HG02610 (cell line): ENCODE measurements at regions not wholly inside any gene's neighbourhood (a gene's known extent, or its start where the extent isn't known, plus 50 kb on each side); places are given as distances from the start of the nearest gene placed in this dataset.

Experiments
- ATAC-seq: cut with Tn5 transposase; IDR thresholded peaks from one replicate; pipeline ENCODE4 v1.9.1; 2021; ENCODE audit warnings: mild to moderate bottlenecking, moderate library complexity; ENCODE audit not compliant: unreplicated experiment

DNA sequence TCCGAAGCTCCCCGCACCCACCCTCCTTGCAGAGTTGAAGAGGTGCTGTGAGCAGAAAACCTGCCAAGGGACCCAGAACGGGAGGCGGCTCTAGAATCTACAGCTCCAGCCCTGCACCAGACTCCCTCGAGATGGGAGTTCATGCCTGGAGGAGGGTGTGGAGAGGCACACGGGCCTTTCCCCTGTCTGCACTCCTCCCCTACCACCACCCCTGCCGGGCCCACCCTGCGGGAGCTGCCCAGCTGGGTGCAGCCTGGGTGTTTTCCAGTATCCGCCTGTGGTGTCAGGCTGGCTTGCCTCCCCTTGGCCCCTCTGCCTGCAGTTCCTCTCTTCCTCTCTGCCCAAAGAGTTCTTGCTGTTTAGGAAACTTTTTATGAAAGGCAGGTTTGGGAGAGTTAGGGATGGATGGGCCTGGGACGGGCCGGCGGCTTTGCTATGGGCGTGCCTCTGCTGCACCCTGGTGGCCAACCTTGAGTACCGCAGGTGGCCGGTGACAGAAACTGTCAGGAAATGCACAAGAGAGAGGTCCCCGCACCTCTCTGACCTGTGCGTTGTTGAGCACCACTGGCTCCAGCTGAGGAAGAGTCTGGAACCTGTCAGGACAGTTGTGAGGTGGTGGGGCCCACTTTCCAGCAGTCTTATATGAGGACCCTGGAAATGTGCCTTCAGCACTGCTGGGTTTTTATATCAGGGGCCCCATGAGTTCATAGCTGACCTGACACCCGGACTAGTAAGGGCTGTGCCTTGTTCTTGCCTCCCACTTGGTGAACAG lies 354.1 kb downstream of the SEC14L1 start:
- ATAC-seq = no peak

DNA sequence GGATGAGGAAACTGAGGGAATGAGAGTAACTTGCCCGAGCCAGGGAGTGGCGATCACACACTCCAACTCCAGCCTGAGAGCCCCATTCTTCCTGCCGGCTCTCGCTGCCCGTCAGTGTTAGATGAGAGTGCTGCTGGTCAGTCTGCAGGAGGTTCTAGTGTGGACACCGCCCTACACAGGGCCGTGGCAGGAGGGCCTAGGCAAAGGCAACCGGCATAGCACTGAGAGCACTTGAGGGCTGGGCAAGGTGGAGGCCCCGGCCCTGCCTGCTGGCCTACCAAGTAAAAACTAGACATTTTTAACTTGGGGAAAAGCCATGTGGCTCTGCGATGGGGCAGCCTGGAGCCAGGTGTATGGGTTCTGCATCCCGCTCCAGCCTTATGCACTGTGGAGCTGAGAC lies 354.8 kb downstream of the SEC14L1 start:
- ATAC-seq = no peak

DNA sequence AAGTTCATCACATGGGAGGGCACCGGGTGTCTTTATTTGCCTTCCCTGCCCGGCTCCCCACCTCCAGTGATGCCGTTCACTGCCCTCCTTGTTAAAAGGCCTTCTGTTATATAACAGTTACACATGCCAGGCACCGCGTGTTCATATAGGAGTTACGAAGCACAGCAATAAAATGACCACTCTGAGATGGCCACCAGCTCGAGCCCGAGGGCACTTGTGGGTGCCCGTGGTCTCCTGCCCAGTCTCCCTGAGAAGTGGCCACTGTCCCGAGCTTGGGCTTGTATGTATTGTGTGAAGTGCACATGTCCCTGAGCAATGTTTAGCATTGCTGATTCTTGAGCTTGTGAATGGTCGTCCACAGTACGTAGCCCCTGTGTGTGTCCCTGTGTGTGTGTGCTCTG lies 355.6 kb downstream of the SEC14L1 start:
- ATAC-seq = no peak

DNA sequence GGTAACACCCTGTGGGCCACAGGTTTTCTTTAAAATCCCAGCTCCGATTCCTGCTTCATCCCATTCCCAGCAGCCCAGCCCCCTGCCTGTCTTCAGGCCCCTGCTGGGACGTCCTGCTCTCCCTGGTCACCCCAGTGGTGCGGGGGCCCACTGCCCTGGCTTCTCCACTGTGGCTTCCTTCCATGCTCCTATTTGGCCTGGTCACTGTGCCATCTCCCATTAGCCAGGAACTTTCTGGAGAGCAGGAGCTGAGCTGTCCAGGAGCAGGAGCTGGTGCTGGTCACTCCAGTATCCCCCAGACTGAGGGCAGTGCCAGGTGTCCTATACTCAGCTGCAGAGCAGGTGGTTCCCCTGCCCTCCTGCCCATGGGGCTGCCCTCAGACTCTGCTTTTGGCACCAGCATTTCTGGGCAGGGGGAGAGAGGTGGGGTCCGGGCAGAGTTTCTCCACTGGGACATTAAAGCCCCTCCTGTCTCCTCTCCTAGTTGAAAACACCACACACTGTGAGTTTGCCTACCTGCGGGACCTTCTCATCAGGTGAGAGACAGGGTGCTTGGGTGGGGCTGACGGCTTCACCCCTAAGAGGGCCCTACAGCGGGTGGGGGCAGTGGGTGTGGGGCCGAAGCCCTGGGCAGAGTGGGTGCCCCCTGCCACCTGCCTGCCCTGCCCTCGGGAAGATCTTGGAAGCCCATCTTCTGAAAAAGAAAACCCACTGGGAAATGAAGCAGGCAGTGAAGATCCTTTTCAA lies 356.2 kb downstream of the SEC14L1 start:
- no peak for ATAC-seq

DNA sequence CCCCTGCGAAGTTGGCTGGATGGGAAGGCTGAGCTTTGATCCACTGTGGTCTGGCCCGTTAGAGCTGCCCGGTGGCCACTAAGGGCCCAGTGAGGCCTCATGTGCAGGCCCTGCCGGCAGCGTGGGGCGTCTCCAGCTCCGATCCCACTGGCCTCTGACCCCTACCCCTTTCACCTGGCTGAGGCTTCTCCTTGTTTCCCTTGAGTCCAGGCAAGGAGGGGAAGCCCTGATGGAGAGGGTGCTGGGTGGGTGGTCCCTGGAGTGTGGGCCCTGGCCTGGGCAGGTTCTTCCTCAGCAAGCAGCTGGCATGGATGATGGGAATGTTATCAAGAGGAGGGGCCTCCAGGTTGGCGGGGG lies 356.8 kb downstream of the SEC14L1 start:
- no peak for ATAC-seq

DNA sequence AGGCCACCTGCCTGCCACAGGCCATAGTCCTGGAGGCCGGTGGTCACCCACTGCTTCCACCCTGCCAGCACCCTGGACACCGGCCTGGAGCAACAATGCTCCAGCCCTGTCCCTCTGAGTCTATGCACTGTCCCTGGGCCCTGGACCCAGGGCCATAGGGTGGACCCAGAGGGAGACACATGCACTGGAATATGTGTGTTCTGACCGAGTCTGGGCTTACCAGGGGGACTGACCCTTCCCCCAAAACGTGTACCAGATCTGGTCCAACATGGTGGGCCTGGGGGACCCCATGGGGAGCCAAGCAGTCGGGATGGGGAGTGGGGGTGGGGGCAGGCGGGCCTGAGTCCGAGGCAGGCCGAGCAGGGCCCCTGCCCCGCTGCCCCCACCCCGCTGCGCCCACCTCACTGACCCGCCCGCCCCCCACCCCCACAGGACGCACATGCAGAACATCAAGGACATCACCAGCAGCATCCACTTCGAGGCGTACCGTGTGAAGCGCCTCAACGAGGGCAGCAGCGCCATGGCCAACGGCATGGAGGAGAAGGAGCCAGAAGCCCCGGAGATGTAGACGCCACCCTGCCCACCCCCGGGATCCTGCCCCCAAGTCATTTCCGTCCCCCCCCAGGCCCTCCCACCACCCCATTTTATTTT lies 357.4 kb downstream of the SEC14L1 start:
- ATAC-seq = no peak

DNA sequence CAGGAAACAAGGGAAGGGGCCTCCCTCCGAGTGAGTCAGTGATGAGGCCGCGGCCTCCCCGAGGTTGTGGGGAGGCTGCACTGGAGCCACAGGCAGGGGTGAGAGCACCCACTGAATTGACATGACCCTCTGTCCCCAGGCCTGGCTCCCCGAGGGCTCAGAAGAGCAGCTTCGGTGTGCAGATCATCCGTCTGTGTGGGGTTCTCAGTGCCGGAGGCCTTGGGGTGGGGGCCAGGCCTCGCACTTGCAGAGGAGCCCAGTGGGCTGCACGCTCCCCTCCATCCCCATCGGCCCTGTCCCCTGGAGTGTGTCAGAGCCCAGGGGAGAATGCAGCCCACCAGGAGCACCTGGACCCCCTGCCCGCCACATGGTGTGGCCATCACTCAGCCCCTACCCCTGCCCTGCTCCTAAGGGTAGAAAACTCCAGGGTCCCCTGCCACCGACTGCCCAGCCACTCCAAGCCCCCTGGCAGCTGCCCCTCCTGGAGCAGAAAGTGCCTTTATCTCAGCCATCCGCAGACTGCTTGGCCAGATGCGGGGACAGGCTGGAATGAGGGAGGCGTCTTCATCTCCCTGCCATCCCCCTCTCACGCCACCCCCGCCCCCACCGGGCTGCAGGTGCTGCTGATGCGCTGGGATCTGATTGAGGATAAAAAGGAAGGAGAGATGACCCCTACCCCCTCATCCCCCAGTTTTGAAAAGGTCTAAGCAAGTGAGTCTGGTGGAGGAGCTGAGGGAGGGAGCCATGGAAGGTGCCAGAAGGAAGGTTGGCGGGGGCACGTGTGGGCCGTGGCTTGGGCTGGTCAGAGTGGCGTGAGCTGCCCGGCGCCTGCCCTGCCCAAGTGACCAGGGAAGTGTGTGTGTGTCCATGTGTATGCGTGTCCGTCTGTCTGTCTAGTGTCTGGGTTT lies 358.3 kb downstream of the SEC14L1 start:
- ATAC-seq = no peak

DNA sequence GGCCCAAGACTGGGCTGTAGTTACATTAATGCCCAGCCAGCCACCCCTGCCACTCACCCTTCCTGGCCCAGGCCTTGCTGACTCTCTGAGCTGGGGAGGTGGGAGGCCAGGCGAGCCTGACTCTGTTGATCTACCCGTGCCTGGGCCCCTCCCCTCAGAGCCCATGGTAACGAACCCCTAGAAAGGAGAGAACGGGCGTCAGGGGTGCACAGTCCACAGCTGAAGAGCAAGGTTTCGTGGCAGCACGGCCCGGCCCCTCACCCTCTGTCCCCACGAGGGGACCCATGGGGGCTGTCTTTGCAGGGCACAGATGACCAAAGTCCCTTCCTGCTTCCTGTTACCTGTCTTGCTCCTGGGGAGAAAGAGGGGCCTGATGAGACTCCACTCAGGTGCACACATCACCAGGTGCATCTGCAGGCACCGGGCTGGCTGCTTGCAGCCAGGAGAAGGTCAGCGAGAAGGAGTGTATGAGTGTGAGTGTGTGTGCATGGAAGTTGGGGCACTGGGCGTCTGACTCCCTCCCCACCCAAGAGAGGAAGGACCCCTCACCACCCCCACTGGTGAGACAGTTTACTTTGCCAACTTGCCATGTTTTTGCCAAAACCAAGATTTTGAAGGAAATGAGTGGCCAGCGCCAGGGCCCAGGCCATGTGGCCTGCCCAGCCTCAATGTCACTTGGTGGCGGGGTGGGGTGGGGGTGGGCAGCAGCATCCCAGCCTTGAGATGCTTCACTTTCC lies 359.1 kb downstream of the SEC14L1 start:
- no peak for ATAC-seq

DNA sequence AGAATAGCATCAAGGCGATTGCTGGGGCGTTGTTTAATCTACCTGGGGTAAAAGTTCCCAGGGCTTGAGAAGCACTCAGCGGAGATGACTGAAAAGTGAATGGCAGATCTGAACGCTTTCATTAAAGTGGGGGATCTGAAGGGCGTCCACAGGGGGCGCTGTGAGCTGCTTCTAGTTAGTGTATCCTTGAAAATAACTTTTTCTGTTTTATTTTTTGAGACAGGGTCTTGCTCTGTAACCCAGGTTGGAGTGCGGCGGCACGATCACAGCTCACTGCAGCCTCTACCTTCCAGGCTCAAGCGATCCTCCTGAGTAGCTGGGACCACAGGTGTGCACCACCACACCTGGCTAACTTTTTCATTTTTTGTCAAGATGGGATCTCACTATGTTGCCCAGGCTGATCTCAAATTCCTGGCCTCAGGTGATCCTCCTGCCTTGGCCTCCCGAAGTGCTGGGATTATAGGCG lies 360.4 kb downstream of the SEC14L1 start:
- no peak for ATAC-seq

DNA sequence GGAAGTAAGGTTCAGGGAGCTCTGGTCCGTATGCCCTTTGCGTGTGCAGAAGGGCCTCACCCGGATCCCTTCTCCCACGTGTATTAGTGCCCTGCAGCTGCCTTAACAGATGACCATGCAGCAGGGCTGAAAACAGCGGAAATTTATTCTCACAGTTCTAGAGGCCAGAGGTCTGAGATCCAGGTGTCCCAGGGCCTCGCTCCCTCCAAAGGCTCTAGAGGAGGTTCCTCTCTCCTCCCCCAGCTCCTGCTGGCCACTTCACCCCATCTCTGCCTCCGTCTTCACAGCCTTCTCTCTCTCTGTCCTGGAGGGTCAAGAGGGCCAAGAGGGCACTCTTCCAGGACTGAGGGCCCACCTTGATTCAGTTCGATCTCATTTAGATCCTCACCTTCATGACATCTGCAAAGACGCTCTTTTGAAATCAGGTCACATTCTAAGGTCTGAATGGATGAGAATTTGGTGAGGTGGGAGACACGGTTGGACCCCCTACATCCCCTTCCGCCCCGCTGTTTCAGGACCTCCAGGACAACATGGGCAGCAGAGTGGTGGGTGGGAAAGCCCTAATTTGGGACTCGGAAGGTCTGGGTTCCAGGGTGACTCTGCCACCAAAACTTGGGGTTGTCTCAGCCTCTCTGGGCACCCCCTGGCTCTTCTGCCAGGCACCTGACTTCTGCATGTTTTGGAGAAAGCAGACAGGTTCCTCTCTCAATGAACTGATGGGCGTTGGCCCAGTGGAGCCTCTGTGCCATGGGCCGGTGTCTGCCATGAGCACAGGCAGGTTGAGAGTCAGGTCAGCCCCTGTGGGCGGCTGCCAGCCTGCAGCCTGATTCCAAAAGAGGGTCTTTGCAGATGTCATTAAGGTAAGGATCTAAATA lies 361.2 kb downstream of the SEC14L1 start:
- no peak for ATAC-seq

DNA sequence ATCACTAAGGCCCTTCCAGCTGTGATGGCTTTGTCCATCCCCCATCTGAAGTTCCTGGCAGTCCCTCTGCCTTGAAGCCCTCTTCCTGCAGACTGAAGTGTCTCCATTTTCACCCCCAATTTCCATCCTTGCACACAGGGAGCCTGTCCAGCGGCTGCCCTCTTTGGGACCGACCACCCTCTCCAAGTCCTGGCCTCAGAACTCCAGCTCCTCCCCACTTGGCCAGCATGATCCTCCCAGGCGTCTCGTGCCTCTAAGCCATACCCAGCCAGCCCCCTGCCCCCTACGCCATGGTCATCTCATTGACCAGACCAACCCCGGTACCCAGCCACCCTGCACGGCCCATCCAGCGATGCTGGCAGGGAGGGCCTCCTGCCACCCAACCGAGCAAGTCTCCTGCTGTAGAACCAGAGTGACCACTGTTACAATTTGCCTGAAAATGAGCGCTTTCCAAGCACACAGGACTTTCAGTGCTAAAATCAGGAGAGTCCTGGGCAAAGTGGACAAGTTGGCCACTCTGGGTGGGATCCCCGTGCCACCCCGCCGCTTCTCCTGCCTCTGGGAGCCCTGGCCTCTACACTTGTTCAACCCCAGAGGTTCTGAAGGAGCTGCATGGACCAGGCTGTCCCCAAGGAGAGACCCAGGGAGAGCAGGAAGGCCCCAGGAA lies 362.0 kb downstream of the SEC14L1 start:
- no peak for ATAC-seq

DNA sequence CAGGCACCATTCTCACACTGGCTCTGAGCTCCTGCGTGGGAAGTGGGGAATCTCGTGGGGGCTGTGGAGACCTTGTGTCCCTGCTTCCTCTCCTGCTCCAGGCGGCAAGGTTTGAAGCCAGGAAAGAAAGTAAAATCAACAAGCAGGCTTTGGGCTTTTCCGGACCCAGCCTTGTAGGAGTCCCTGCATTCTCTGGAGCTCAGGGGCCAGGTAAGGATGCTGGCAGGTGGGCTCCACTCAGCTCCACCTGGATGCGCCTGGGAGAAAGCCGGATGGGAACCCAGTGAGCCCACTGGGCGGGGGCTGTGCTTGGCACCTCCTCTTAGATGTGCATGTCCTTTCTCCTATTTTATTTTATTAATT lies 362.5 kb downstream of the SEC14L1 start:
- ATAC-seq = no peak

DNA sequence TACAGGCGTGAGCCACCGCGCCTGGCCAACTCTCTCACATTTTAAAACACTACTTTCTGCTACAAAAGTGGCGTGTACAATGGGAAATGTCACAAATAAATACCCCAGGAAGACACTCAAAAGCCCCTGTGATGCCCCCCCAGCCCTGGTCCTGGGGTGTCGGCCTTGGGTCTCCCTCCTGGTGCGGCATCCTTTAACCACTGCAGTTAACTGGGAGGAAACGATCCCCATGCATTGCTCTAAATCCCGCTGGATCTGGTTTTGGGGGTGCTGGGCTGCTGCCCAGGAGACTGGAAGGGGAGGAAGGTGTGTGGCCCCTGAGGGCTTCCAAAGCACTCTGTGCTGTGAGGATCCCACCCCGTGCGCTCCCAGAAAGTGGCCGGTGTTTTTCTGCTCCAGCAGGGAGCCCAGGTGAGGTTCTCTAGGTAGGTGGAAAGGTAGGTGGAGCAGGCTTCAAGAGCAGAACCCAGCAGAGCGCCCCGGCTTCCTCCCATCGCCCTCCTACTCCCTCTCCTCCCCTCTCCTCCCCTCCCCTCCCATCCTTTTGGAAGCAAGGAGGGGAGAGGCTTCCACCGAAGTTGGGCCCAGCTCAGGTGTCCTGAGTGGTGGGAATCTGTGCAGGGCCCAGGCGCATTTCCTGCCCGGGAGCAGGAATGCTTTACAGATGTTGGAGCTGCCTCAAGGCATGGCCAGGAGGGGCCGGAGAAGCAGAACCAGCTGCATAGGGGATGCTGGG lies 363.3 kb downstream of the SEC14L1 start:
- no peak for ATAC-seq

DNA sequence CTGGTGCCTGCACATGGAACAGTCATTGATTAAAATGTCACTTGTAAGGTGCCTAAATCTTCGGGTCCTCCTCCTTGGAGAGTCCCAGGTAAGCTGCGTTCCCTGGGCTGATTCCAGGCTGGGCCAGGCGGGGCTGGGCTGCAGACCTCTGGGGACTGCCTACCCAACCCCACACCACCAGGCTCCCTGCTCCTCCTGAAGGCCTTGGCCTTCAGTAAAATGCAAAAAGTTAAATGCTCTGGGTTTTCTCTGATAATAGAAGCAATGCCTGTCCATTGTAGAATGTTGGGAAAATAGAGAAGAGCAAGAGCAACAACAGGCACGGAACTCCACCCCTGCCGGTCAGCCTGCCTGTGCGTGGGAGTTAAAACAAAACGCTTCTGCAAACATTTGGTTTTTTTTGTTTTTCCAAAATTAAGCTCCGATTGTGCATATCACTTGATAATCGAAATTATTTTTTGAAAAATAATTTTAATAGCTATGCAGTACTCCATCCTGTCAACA lies 363.9 kb downstream of the SEC14L1 start:
- ATAC-seq = no peak

DNA sequence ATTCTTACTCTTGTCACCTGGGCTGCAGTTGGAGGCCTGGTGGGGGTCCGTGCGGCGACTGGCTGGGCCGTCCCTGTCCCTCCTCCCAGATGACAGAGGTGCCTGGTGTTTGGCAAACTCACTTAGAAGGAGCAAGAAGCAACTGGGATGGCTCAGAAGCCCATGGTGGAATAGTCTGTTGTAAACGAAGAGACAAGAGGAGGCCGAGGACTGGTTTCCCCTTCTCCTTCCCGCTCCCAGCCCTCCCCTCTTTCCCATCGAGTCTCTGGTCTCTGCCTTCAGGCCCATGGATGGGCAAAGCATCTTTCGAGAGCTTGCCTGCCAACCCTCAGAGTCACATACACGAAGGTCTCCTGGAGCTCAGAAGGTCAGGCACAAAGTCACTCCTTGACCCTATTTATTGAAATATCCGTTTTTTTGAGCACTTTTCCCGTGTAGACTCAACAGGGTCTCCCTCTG lies 364.4 kb downstream of the SEC14L1 start:
- ATAC-seq = no peak

DNA sequence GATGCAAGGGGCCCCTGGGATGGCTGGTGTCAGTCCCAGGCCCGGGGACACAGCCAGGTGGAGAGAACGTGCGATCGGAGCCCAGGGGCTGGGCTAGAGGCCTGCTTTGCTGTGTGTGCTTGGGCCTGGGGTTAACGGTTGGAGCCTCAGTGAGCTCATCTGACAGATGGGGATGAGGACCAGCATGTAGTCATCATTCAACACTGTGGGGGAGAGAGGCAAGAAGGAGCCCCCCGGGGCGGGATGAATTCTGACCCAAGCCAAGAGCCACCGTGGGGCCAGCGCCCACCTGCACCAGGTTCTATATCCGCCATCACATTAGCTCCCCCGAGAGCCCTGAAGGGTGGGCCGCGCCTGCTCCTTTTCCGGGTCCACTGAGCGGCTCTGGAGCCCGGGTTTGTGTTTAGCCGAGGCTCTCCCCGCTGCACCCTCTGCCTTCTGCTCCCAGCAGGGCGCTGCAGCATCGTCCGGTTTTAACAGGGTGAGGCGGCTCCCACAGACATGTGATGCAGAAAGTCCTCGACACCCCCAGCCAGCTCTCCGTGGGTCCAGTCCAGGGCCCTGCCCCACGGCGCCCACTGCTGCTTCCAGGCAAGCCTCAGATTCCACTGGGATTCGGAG lies 365.7 kb downstream of the SEC14L1 start:
- ATAC-seq = no peak

DNA sequence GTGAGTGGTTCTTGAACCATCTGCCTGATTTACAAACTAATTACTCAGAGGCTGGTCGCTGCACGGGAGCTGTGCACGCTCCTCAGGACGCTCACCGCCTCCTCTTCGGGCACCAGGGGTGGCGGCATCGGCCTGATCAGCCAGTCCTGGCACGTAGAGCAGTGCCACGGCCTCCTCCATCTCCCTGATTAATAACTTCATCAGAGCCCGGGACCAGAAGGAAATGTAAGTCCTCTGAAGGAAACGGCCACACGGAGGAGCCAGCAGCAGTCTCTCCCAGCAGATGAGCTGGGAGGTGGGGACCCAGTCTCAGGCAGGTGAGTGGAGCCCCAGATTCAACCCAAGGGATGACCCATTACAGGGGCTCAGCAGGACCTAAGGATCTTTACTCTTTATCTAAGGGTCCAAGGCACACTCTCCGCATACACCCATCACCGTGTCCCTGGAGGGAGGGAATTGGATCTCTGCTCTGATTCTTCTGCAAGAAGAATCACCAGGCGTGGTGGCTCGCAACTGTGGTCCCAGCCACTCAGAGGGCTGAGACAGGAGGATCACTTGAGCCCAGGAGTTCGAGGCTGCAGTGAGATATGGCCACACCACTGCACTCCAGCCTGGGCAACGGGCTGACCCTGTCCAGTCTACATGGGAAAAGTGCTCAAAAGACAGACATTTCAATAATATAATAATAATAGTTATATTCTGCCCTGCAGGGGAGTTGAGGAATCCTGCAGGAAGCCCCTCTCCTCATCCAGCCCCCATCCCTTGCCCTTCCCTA lies 366.5 kb downstream of the SEC14L1 start:
- no peak for ATAC-seq
